K562 (cell line): ENCODE measurements at regions not wholly inside any gene's neighbourhood (a gene's known extent, or its start where the extent isn't known, plus 50 kb on each side); places are given as distances from the start of the nearest gene placed in this dataset.

ENCODE experiments used
- ATAC-seq: fragments of 200-7000 bp; cut with Tn5 transposase; 3 replicates; pipeline ENCODE4 v1.9.1; 2020; ENCODE audit warnings: moderate library complexity
- BruUV-seq: library from RNA; stranded (reverse); fragments of 400-500 nt; replicated peaks from 2 replicates; lab custom pipeline; 2021; lab: Mats Ljungman, UMichigan
- CTCF ChIA-PET: fragments of 300-600 bp; formaldehyde crosslinking; extraction: SDS; loops from one replicate; lab custom pipeline; 2021; ENCODE audit warnings: low intra/inter-chr PET ratio; lab: Yijun Ruan, JAX
- POLR2A ChIA-PET: fragments of 300-600, 350-650 bp; sonication (Branson Sonifier 250); formaldehyde crosslinking; extraction: SDS; loops from one replicate; lab custom pipeline; 2021; ENCODE audit warnings: antibody characterized with exemption, inconsistent platforms; lab: Yijun Ruan, JAX
- DNase-seq, 4 experiments: peaks; one replicate each; pipeline versions ENCODE4 v3.0.0 to v3.0.0-alpha.2; 2011 to 2018; ENCODE audit warnings: low spot score in 3 of 4, mixed read lengths in 3 of 4; ENCODE audit errors: extremely low read depth in 1 of 4
- FAIRE-seq: peaks from 2 replicates; lab custom pipeline; 2011; peaks lifted over from hg19 to GRCh38; lab: Jason Lieb, UNC
- H2AFZ ChIP-seq: 2 replicates; pipeline ENCODE4 v1.6.0; 2011; ENCODE audit warnings: low read depth, low read length, control low read depth, inconsistent platforms
- H3K27ac ChIP-seq: fragments of 200-600 bp; 3 replicates; pipeline ENCODE4 v1.8.0; 2011; ENCODE audit warnings: low read depth, mild to moderate bottlenecking, control low read depth, inconsistent platforms, low read length, moderate library complexity, mixed read lengths; ENCODE audit errors: extremely low read depth
- H3K27me3 ChIP-seq, 2 experiments: fragments of 300-600 bp in 1 of 2; 2 replicates in 1 of 2; 3 replicates in 1 of 2; pipeline versions ENCODE4 v1.6.0 to v1.8.0; 2011; ENCODE audit warnings: inconsistent platforms in 2 of 2, low read length in 2 of 2, mild to moderate bottlenecking in 1 of 2, mixed read lengths in 1 of 2, moderate library complexity in 1 of 2; ENCODE audit not compliant: control insufficient read depth in 2 of 2, insufficient read depth in 2 of 2
- H3K36me3 ChIP-seq: fragments of 300-600 bp; 3 replicates; pipeline ENCODE4 v1.8.0; 2011; ENCODE audit warnings: mild to moderate bottlenecking, low read length, inconsistent platforms; ENCODE audit not compliant: control insufficient read depth, insufficient read depth
- H3K4me1 ChIP-seq, 2 experiments: fragments of 200-600 bp in 1 of 2; replicated peaks in 1 of 2; 2 replicates in 1 of 2; 3 replicates in 1 of 2; pipeline versions ENCODE4 v1.5.1 to v1.8.0; 2011; ENCODE audit warnings: inconsistent platforms in 2 of 2, low read length in 2 of 2, mild to moderate bottlenecking in 1 of 2, mixed read lengths in 1 of 2, moderate library complexity in 1 of 2; ENCODE audit not compliant: control insufficient read depth in 2 of 2, insufficient read depth in 2 of 2
- H3K4me2 ChIP-seq: 2 replicates; pipeline ENCODE4 v1.6.1; 2011; ENCODE audit warnings: low read length, control low read depth, inconsistent platforms, mixed read lengths; ENCODE audit not compliant: insufficient read depth
- H3K4me3 ChIP-seq: fragments of 200-600 bp; sonication (generic), shearing (Covaris generic); 2 replicates; pipeline ENCODE4 v1.5.1; 2016; ENCODE audit warnings: control low read depth, inconsistent platforms
- H3K79me2 ChIP-seq: fragments of 200-600 bp; 3 replicates; pipeline ENCODE4 v1.8.0; 2011; ENCODE audit warnings: low read length, inconsistent platforms; ENCODE audit not compliant: control insufficient read depth, insufficient read depth
- H3K9ac ChIP-seq, 2 experiments: 2 replicates each; pipeline versions ENCODE4 v1.6.0 to v1.6.1; 2011; ENCODE audit warnings: low read depth in 2 of 2, low read length in 2 of 2, control low read depth in 1 of 2, inconsistent platforms in 1 of 2, mild to moderate bottlenecking in 1 of 2, mixed read lengths in 1 of 2; ENCODE audit not compliant: insufficient read depth in 1 of 2
- H3K9me1 ChIP-seq: one replicate; pipeline ENCODE4 v1.6.0; 2011; ENCODE audit warnings: inconsistent platforms, mild to moderate bottlenecking, low read length, moderate library complexity; ENCODE audit not compliant: control insufficient read depth, insufficient read depth
- H3K9me3 ChIP-seq: replicated peaks from 2 replicates; pipeline ENCODE4 v1.5.1; 2011; ENCODE audit warnings: low read depth, low read length, inconsistent platforms; ENCODE audit not compliant: control insufficient read depth, insufficient read depth
- H4K20me1 ChIP-seq: replicated peaks from 2 replicates; pipeline ENCODE4 v1.6.1; 2011; ENCODE audit warnings: low read length, inconsistent platforms, mixed read lengths; ENCODE audit not compliant: control insufficient read depth, insufficient read depth
- ZBTB8A ChIP-seq: fragments of 450-650 bp; IDR thresholded peaks from 2 replicates; pipeline ENCODE4 v1.6.1; 2018; ENCODE audit warnings: mild to moderate bottlenecking, moderate library complexity; ENCODE audit not compliant: partially characterized antibody
- ZNF76 ChIP-seq: fragments of 250-450 bp; sonication (Bioruptor Pico); IDR thresholded peaks from 2 replicates; pipeline ENCODE4 v1.4.0; 2020; ENCODE audit warnings: mild to moderate bottlenecking, moderate library complexity, borderline replicate concordance
- WGBS: fragments of 100-300 bp; shearing (Covaris generic); methylation state at CpG from one replicate; pipeline ENCODE4 v1.1.6; 2016; ENCODE audit warnings: low coverage, mixed read lengths; ENCODE audit not compliant: insufficient coverage; ENCODE audit errors: missing lambda C conversion rate; 5-methylcytosine and 5-hydroxymethylcytosine counted together
- in situ Hi-C: fragments of 300-500 bp; cut with MboI; formaldehyde crosslinking; loops from 4 replicates; pipeline ENCODE4 v1.15.0; 2018; ENCODE audit warnings: inconsistent platforms, mixed read lengths
- intact Hi-C: fragments of 100-400 bp; cut with micrococcal nuclease; formaldehyde crosslinking; loops from 2 replicates; pipeline ENCODE4 v1.14.2; 2022
- TF ChIP-seq, protein P1 (sequence below), 2 experiments: IDR thresholded peaks; 2 replicates each; pipeline ENCODE4 v1.6.1; 2011; ENCODE audit warnings: borderline replicate concordance in 1 of 2, control low read depth in 1 of 2, low read depth in 1 of 2, low read length in 1 of 2, mild to moderate bottlenecking in 1 of 2, mixed read lengths in 1 of 2, moderate library complexity in 1 of 2; ENCODE audit not compliant: insufficient read depth in 1 of 2, insufficient read length in 1 of 2, poor library complexity in 1 of 2, severe bottlenecking in 1 of 2; ENCODE audit errors: extremely low read depth in 1 of 2

DNA sequence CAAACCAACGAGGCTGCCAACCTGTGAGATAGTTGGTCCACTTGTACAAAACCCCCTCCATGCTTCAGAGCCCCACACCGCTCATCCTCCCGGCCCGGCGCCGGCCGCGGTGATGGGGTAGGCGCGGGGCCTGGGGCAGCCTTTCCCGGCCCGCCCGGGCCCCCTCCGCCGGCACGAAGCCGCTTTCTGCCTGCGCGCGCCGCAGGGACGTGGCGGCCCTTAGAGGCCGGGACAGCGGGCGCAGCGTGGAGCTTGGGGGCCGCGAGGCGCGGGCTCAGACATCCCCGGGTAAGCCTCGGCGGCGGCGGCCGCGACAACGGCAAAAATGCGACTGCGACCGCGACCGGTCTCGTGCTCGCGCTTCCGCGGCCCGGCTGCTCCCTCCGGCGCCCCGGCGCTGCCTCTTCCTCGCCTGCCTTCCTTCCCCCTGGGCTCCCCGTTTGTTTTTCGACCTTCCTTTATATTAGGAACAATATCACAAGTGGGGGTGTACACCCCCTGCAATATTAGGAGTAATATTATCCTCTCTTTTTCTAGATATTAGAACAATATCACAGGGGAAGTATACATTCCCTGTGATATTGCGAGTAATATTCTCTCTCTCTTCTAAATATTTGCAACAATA, 53.9 kb upstream of the CEACAM21 start:
- in situ Hi-C loops: no loop called here
- no peak overlapping the region for H3K4me3 ChIP-seq
- H4K20me1 ChIP-seq: no peaks in the 10 kb centered on the region
- ChIA-PET POLR2A (no interaction called here), CTCF (no interaction called here)
- H3K9me1 ChIP-seq: no peaks in the 10 kb centered on the region
- no peak overlapping the region for H2AFZ ChIP-seq
- WGBS: 15% methylated on average over 36 of the region's 58 CpGs
- peaks cover 0 to 5% of the 10 kb centered on the region in 2 experiments; a peak in 1 of 5 replicates for H3K4me1 ChIP-seq
- H3K36me3 ChIP-seq: no peaks in the 10 kb centered on the region
- H3K9ac ChIP-seq: no peak overlapping the region
- H3K9me3 ChIP-seq: no peaks in the 10 kb centered on the region
- peaks cover 19 to 29% of the 10 kb centered on the region in 2 experiments; a peak in 3 of 5 replicates for H3K27me3 ChIP-seq
- FAIRE-seq: no peak
- peak; percentile 48 for ATAC-seq
- no peaks in the 10 kb centered on the region for H3K79me2 ChIP-seq
- no peak overlapping the region for H3K27ac ChIP-seq
- intact Hi-C loops: no loop called here
- TF ChIP-seq, protein P1, sequence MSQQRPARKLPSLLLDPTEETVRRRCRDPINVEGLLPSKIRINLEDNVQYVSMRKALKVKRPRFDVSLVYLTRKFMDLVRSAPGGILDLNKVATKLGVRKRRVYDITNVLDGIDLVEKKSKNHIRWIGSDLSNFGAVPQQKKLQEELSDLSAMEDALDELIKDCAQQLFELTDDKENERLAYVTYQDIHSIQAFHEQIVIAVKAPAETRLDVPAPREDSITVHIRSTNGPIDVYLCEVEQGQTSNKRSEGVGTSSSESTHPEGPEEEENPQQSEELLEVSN (IDR thresholded peaks at IDR 0.05; ENCODE audit: borderline replicate concordance in 1 of 2, extremely low read depth in 1 of 2, insufficient read depth in 1 of 2, insufficient read length in 1 of 2, low read depth in 1 of 2, low read length in 1 of 2, poor library complexity in 1 of 2, severe bottlenecking in 1 of 2): peak in 1 of 2 experiments; percentile 24
- TF ChIP-seq ZBTB8A: no peak
- no peak for TF ChIP-seq ZNF76 (CRISPR knock-in tag)
- no peak for DNase-seq
- BruUV-seq: no TSS peak
- no peak overlapping the region for H3K4me2 ChIP-seq
